ENCODE measurements at regions not wholly inside any gene's neighbourhood (a gene's known extent, or its start where the extent isn't known, plus 50 kb on each side); places are given as distances from the start of the nearest gene placed in this dataset.

GRCh38 chr7:138317044-138317596, 142.9 kb upstream of the TRIM24 start:
- H3K4me3 Mint-ChIP-seq, result no peak overlapping the region
- CTCF ChIA-PET, result no interaction called here
- H2AFZ ChIP-seq (ENCODE audit: insufficient read depth, low read depth, low read length, poor library complexity, severe bottlenecking), result no peak overlapping the region
- H3K27ac ChIP-seq (ENCODE audit: low read length in 2 of 2), result no peak overlapping the region
- no peak overlapping the region for H3K27ac Mint-ChIP-seq
- no peaks in the 10 kb centered on the region for H3K4me1 Mint-ChIP-seq
- 60% methylated on average over 1 of the region's 5 CpGs for WGBS (ENCODE audit: insufficient coverage)
- H3K27me3 Mint-ChIP-seq, result no peaks in the 10 kb centered on the region
- H3K4me3 ChIP-seq (ENCODE audit: control extremely low read depth in 1 of 5, extremely low read depth in 1 of 5, insufficient read depth in 1 of 5, low read depth in 2 of 5, low read length in 4 of 5), result no peak overlapping the region
- no peaks in the 10 kb centered on the region for H4K20me1 ChIP-seq (ENCODE audit: control insufficient read depth, insufficient read depth, low read length, poor library complexity, severe bottlenecking)
- H3K36me3 ChIP-seq (replicated peaks in 1 of 2; ENCODE audit: control extremely low read depth in 1 of 2, control insufficient read depth in 1 of 2, extremely low read depth in 1 of 2, insufficient read depth in 2 of 2, low read length in 1 of 2), result no peaks in the 10 kb centered on the region
- TF ChIP-seq, protein P1, sequence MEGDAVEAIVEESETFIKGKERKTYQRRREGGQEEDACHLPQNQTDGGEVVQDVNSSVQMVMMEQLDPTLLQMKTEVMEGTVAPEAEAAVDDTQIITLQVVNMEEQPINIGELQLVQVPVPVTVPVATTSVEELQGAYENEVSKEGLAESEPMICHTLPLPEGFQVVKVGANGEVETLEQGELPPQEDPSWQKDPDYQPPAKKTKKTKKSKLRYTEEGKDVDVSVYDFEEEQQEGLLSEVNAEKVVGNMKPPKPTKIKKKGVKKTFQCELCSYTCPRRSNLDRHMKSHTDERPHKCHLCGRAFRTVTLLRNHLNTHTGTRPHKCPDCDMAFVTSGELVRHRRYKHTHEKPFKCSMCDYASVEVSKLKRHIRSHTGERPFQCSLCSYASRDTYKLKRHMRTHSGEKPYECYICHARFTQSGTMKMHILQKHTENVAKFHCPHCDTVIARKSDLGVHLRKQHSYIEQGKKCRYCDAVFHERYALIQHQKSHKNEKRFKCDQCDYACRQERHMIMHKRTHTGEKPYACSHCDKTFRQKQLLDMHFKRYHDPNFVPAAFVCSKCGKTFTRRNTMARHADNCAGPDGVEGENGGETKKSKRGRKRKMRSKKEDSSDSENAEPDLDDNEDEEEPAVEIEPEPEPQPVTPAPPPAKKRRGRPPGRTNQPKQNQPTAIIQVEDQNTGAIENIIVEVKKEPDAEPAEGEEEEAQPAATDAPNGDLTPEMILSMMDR (IDR thresholded peaks at IDR 0.05), result no peak
- no peak for TF ChIP-seq EZH2 (IDR thresholded peaks at IDR 0.05; ENCODE audit: borderline replicate concordance, insufficient read depth, low read depth, low read length, poor library complexity, severe bottlenecking)
- no peaks in the 10 kb centered on the region for H3K4me1 ChIP-seq (ENCODE audit: control insufficient read depth in 2 of 2, insufficient read depth in 2 of 2, low read length in 2 of 2)
- POLR2A ChIA-PET, result no interaction called here
- no peaks in the 10 kb centered on the region for H3K79me2 ChIP-seq (ENCODE audit: control insufficient read depth, insufficient read depth, low read length)
- no peak overlapping the region for H3K4me2 ChIP-seq (replicated peaks; ENCODE audit: low read depth, low read length, poor library complexity, severe bottlenecking)
- DNase-seq, result no peak
- H3K9me3 ChIP-seq (ENCODE audit: control extremely low read depth in 1 of 3, control insufficient read depth in 2 of 3, insufficient read depth in 1 of 3, low read length in 2 of 3), result peaks cover 0 to 6% (median 0%) of the 10 kb centered on the region in 3 donors
- H3K9ac ChIP-seq (ENCODE audit: low read length), result no peak overlapping the region
- intact Hi-C loops (cut with micrococcal nuclease), result no loop called here
- no peak for ATAC-seq (ENCODE audit: low read depth)
- peaks cover 4% of the 10 kb centered on the region for H3K9me3 Mint-ChIP-seq (ENCODE audit: insufficient read depth)
- H3K27me3 ChIP-seq (replicated peaks in 1 of 4; ENCODE audit: control extremely low read depth in 1 of 4, control insufficient read depth in 3 of 4, insufficient read depth in 4 of 4, low read length in 3 of 4), result no peaks in the 10 kb centered on the region

DNA sequence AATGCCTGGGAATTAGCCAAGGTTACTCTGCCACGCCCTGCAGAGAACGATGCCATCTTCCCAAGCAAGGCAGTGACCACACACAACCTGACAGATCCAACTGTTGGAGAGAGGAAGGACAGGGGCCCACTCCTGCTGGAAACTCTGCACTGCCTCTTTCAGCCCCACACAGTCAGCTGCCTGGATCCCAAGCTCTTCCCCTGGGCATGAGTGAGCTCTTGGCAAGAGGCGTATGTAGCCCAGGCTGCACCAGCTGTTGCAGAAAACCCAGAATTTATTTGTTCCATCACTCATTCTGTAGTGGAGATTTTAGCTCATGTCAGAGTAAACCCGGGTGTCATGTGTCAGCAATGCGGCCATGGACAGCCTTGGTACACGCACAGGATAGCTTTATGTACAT, 135.1 kb upstream of the TRIM24 start:
- Histone ChIP-seq H3K27ac (ENCODE audit: low read length in 2 of 2) (no peak overlapping the region), H3K27me3 (replicated peaks in 1 of 4; ENCODE audit: control extremely low read depth in 1 of 4, control insufficient read depth in 3 of 4, insufficient read depth in 4 of 4, low read length in 3 of 4) (no peaks in the 10 kb centered on the region), H3K4me1 (ENCODE audit: control insufficient read depth in 2 of 2, insufficient read depth in 2 of 2, low read length in 2 of 2) (no peaks in the 10 kb centered on the region), H3K79me2 (ENCODE audit: control insufficient read depth, insufficient read depth, low read length) (no peaks in the 10 kb centered on the region), H3K9ac (ENCODE audit: low read length) (no peak overlapping the region), H3K4me2 (replicated peaks; ENCODE audit: low read depth, low read length, poor library complexity, severe bottlenecking) (no peak overlapping the region), H2AFZ (ENCODE audit: insufficient read depth, low read depth, low read length, poor library complexity, severe bottlenecking) (no peak overlapping the region), H3K36me3 (replicated peaks in 1 of 2; ENCODE audit: control extremely low read depth in 1 of 2, control insufficient read depth in 1 of 2, extremely low read depth in 1 of 2, insufficient read depth in 2 of 2, low read length in 1 of 2) (no peaks in the 10 kb centered on the region), H4K20me1 (ENCODE audit: control insufficient read depth, insufficient read depth, low read length, poor library complexity, severe bottlenecking) (no peaks in the 10 kb centered on the region), H3K9me3 (ENCODE audit: control extremely low read depth in 1 of 3, control insufficient read depth in 2 of 3, insufficient read depth in 1 of 3, low read length in 2 of 3) (peaks cover 0 to 14% (median 0%) of the 10 kb centered on the region in 3 donors), H3K4me3 (ENCODE audit: control extremely low read depth in 1 of 5, extremely low read depth in 1 of 5, insufficient read depth in 1 of 5, low read depth in 2 of 5, low read length in 4 of 5) (no peak overlapping the region)
- ATAC-seq (ENCODE audit: low read depth), result no peak
- 100% methylated on average over 2 of the region's 6 CpGs for WGBS (ENCODE audit: insufficient coverage)
- peaks cover 7% of the 10 kb centered on the region for H3K9me3 Mint-ChIP-seq (ENCODE audit: insufficient read depth)
- DNase-seq, result no peak
- ChIA-PET CTCF (no interaction called here), POLR2A (no interaction called here)
- intact Hi-C loops (cut with micrococcal nuclease), result no loop called here
- no peaks in the 10 kb centered on the region for H3K27me3 Mint-ChIP-seq
- no peak overlapping the region for H3K27ac Mint-ChIP-seq
- no peak overlapping the region for H3K4me3 Mint-ChIP-seq
- no peaks in the 10 kb centered on the region for H3K4me1 Mint-ChIP-seq
- TF ChIP-seq, protein P1 (IDR thresholded peaks at IDR 0.05), result no peak
- no peak for TF ChIP-seq EZH2 (IDR thresholded peaks at IDR 0.05; ENCODE audit: borderline replicate concordance, insufficient read depth, low read depth, low read length, poor library complexity, severe bottlenecking)
